AG10803 (cell line): ENCODE measurements at regions not wholly inside any gene's neighbourhood (a gene's known extent, or its start where the extent isn't known, plus 50 kb on each side); places are given as distances from the start of the nearest gene placed in this dataset.

Experiments used
- DNase-seq: peaks from one replicate; pipeline ENCODE4 v3.0.0; 2010; ENCODE audit warnings: low read depth
- H3K4me3 ChIP-seq: 2 replicates; pipeline ENCODE4 v1.5.1; 2011; ENCODE audit warnings: mild to moderate bottlenecking, low read length, control low read depth
- TF ChIP-seq, protein P1 (sequence below): conservative IDR thresholded peaks from 2 replicates; pipeline ENCODE4 v1.5.1; 2011; ENCODE audit warnings: mild to moderate bottlenecking, low read length, control low read depth, inconsistent platforms

- H3K4me3 ChIP-seq: no peak overlapping the region
- TF ChIP-seq, protein P1, sequence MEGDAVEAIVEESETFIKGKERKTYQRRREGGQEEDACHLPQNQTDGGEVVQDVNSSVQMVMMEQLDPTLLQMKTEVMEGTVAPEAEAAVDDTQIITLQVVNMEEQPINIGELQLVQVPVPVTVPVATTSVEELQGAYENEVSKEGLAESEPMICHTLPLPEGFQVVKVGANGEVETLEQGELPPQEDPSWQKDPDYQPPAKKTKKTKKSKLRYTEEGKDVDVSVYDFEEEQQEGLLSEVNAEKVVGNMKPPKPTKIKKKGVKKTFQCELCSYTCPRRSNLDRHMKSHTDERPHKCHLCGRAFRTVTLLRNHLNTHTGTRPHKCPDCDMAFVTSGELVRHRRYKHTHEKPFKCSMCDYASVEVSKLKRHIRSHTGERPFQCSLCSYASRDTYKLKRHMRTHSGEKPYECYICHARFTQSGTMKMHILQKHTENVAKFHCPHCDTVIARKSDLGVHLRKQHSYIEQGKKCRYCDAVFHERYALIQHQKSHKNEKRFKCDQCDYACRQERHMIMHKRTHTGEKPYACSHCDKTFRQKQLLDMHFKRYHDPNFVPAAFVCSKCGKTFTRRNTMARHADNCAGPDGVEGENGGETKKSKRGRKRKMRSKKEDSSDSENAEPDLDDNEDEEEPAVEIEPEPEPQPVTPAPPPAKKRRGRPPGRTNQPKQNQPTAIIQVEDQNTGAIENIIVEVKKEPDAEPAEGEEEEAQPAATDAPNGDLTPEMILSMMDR: no peak
- no peak for DNase-seq
These were observed 94.7 kb upstream of the OSMR start for GRCh38 chr5:38751103-38751502.

GRCh38 chr5:38752012-38752536 is 93.7 kb upstream of the OSMR start:
- DNase-seq: no peak

GRCh38 chr5:38752622-38753021 is 93.2 kb upstream of the OSMR start:
- H3K4me3 ChIP-seq: no peak overlapping the region
- TF ChIP-seq, protein P1: no peak
- DNase-seq: peak; percentile 14

More at GRCh38 chr5:38752012-38752536, 93.7 kb upstream of the OSMR start:
- TF ChIP-seq, protein P1: no peak
- no peak overlapping the region for H3K4me3 ChIP-seq

- DNase-seq: no peak
- no peak overlapping the region for H3K4me3 ChIP-seq
- TF ChIP-seq, protein P1: no peak
These were observed 92.7 kb upstream of the OSMR start for GRCh38 chr5:38753141-38753540.

DNA sequence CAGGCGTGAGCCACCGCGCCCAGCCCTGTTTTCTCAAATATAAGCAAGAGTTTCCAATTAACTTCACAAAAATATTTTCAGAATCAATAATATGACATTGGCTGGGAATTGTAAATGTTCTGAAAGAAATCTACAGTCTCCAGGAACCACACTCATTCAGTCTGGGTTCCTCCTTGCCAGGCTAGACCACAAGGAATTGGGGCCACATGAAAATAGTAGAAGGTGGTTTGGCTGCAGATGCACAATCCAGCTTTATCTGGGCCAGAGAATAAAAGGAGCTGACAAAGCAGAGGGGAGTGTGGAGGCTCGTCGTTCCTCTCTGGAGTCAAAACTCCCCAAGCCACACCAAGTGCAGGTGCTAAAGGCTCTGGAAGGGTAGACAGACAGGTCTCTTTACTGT is 92.0 kb upstream of the OSMR start:
- TF ChIP-seq, protein P1: no peak
- H3K4me3 ChIP-seq: no peak overlapping the region
- DNase-seq: no peak

- TF ChIP-seq, protein P1: peak; percentile 35
- DNase-seq: peak; percentile 55
- H3K4me3 ChIP-seq: no peak overlapping the region
These were observed 90.6 kb upstream of the OSMR start for GRCh38 chr5:38755181-38755580.

- DNase-seq: no peak
- H3K4me3 ChIP-seq: no peak overlapping the region
- TF ChIP-seq, protein P1: no peak
These were observed 89.7 kb upstream of the OSMR start for GRCh38 chr5:38756068-38756467.
